SU-DHL-6 (cell line): ENCODE measurements at regions not wholly inside any gene's neighbourhood (a gene's known extent, or its start where the extent isn't known, plus 50 kb on each side); places are given as distances from the start of the nearest gene placed in this dataset.

Experiments used
- H2AFZ ChIP-seq: fragments of 200-600 bp; sonication (generic); 2 replicates; pipeline ENCODE4 v1.6.1; 2014; ENCODE audit warnings: low read depth, mild to moderate bottlenecking, moderate library complexity, mixed read lengths, antibody characterized with exemption, low read length; ENCODE audit not compliant: severe bottlenecking
- H3F3A ChIP-seq: fragments of 200-600 bp; shearing (Covaris generic); 2 replicates; pipeline ENCODE4 v1.6.0; 2016; ENCODE audit warnings: antibody characterized with exemption, mild to moderate bottlenecking; ENCODE audit not compliant: insufficient read depth
- H3K27ac ChIP-seq: fragments of 200-600 bp; sonication (generic); 2 replicates; pipeline ENCODE4 v1.5.1; 2016; ENCODE audit warnings: low read depth, mild to moderate bottlenecking, low read length, moderate library complexity, mixed read lengths
- H3K27me3 ChIP-seq: fragments of 200-600 bp; sonication (generic), shearing (Covaris generic); 2 replicates; pipeline ENCODE4 v1.6.0; 2014; ENCODE audit warnings: mild to moderate bottlenecking, low read length
- H3K36me3 ChIP-seq: fragments of 200-600 bp; sonication (generic); 2 replicates; pipeline ENCODE4 v1.6.1; 2014; ENCODE audit warnings: mild to moderate bottlenecking, low read length, mixed read lengths
- H3K4me2 ChIP-seq: fragments of 300-600, 200-600 bp; shearing (Covaris generic), sonication (generic); 2 replicates; pipeline ENCODE4 v1.6.0; 2014; ENCODE audit warnings: low read length, low read depth, mild to moderate bottlenecking; ENCODE audit not compliant: poor library complexity, severe bottlenecking
- H3K4me3 ChIP-seq: fragments of 200-600 bp; sonication (generic); 2 replicates; pipeline ENCODE4 v1.5.1; 2014; ENCODE audit warnings: antibody characterized with exemption, low read length, mild to moderate bottlenecking, mixed read lengths; ENCODE audit not compliant: insufficient read depth, poor library complexity, severe bottlenecking
- H3K79me2 ChIP-seq: fragments of 200-600 bp; sonication (generic); 2 replicates; pipeline ENCODE4 v1.6.1; 2014; ENCODE audit warnings: mild to moderate bottlenecking, low read length, moderate library complexity; ENCODE audit not compliant: insufficient read depth
- H3K9ac ChIP-seq: fragments of 200-600 bp; sonication (generic); 2 replicates; pipeline ENCODE4 v1.7.0; 2014; ENCODE audit warnings: mild to moderate bottlenecking, low read length
- H3K9me2 ChIP-seq: fragments of 200-600 bp; sonication (generic); replicated peaks from 2 replicates; pipeline ENCODE4 v1.6.1; 2014; ENCODE audit warnings: low read length; ENCODE audit not compliant: insufficient read depth
- H3K9me3 ChIP-seq: fragments of 200-600 bp; sonication (generic); 2 replicates; pipeline ENCODE4 v1.6.1; 2014; ENCODE audit warnings: low read length, mixed read lengths; ENCODE audit not compliant: insufficient read depth
- H4K20me1 ChIP-seq: fragments of 200-600 bp; sonication (generic); 2 replicates; pipeline ENCODE4 v1.6.1; 2014; ENCODE audit warnings: low read depth, mild to moderate bottlenecking, antibody characterized with exemption, low read length, moderate library complexity, mixed read lengths
- EZH2phosphoT487 ChIP-seq: fragments of 200-600 bp; sonication (generic), shearing (Covaris generic); conservative IDR thresholded peaks from 2 replicates; pipeline ENCODE4 v1.6.1; 2018; ENCODE audit warnings: mild to moderate bottlenecking, antibody characterized with exemption, low read length, moderate library complexity, mixed read lengths
- TF ChIP-seq, protein P1 (sequence below): fragments of 200-600 bp; sonication (generic); IDR thresholded peaks from one replicate; pipeline ENCODE4 v1.5.1; 2017; ENCODE audit warnings: antibody characterized with exemption, mild to moderate bottlenecking, low read length, moderate library complexity; ENCODE audit not compliant: insufficient read depth, poor library complexity, severe bottlenecking

DNA sequence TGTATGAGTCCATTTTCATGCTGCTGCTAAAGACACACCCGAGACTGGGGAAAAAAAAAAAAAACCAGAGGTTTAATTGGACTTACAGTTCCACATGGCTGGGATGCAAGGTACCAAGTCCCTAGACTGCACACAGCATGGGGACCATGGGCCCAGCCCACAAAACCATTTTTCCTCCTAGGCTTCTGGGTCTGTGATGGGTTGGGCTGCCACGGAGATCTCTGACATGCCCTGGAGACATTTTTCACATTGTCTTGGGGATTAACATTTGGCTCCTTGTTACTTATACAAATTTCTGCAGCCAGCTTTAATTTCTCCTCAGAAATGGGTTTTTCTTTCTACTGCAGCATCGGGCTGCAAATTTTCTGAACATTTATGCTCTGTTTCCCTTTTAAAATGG lies 340.3 kb upstream of the NUDT12 start:
- Histone ChIP-seq H3K9ac (no peak overlapping the region), H3K36me3 (no peaks in the 10 kb centered on the region), H3K9me2 (no peaks in the 10 kb centered on the region), H2AFZ (no peak overlapping the region), H4K20me1 (no peaks in the 10 kb centered on the region), H3K4me2 (no peak overlapping the region), H3K9me3 (no peaks in the 10 kb centered on the region), H3K79me2 (no peaks in the 10 kb centered on the region), H3F3A (no peaks in the 10 kb centered on the region), H3K4me3 (no peak overlapping the region), H3K27ac (no peak overlapping the region), H3K27me3 (no peaks in the 10 kb centered on the region)
- TF ChIP-seq, protein P1, sequence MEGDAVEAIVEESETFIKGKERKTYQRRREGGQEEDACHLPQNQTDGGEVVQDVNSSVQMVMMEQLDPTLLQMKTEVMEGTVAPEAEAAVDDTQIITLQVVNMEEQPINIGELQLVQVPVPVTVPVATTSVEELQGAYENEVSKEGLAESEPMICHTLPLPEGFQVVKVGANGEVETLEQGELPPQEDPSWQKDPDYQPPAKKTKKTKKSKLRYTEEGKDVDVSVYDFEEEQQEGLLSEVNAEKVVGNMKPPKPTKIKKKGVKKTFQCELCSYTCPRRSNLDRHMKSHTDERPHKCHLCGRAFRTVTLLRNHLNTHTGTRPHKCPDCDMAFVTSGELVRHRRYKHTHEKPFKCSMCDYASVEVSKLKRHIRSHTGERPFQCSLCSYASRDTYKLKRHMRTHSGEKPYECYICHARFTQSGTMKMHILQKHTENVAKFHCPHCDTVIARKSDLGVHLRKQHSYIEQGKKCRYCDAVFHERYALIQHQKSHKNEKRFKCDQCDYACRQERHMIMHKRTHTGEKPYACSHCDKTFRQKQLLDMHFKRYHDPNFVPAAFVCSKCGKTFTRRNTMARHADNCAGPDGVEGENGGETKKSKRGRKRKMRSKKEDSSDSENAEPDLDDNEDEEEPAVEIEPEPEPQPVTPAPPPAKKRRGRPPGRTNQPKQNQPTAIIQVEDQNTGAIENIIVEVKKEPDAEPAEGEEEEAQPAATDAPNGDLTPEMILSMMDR, result no peak
- TF ChIP-seq EZH2phosphoT487, result no peak

DNA sequence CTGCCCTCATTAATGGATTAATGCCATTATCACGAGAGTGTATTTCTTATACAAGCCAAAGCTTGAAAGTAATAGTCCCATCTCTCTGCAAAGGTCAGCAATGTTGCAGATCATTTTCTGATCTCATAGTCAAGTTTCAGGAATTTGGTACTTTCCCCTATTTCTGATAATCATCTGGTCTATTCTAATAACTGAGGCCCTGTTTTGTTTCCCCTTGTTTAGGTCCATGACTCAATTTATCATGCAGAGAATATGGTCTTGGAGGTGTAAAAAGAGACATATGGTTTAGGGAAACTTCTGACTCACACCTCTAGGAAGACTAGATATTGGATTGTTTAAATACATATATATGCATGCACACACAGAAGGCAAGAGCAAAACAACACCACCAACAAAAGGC lies 339.3 kb upstream of the NUDT12 start:
- TF ChIP-seq, protein P1, result no peak
- TF ChIP-seq EZH2phosphoT487, result no peak
- Histone ChIP-seq H3K79me2 (no peaks in the 10 kb centered on the region), H4K20me1 (no peaks in the 10 kb centered on the region), H3K27ac (no peak overlapping the region), H3K4me2 (no peak overlapping the region), H3F3A (no peaks in the 10 kb centered on the region), H3K9ac (no peak overlapping the region), H3K27me3 (no peaks in the 10 kb centered on the region), H3K9me3 (no peaks in the 10 kb centered on the region), H3K36me3 (no peaks in the 10 kb centered on the region), H3K4me3 (no peak overlapping the region), H2AFZ (no peak overlapping the region), H3K9me2 (no peaks in the 10 kb centered on the region; the same call in 1 of the 2 replicates)

DNA sequence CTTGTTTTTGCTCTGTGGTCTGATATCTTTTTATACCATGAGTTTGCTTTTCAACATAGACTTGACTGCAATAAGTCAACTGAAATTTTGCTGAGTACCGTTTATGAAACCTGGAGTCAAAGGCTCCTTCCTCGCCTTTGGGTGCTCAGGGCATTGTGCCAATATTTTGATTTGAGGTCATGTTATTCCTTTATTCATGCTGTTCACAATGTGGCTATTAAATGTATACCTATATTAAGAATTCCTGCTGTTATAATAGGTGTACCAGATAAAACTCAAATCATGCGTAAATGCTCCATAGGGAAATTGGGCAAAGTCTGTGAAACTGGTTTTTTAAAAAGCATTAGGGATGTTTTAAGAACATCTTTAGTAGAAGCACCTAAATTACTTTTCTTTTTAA lies 334.0 kb upstream of the NUDT12 start:
- Histone ChIP-seq H3K9me3 (no peaks in the 10 kb centered on the region), H3K9me2 (no peaks in the 10 kb centered on the region; the same call in 1 of the 2 replicates), H3K36me3 (no peaks in the 10 kb centered on the region), H3K79me2 (no peaks in the 10 kb centered on the region), H3K9ac (no peak overlapping the region), H4K20me1 (no peaks in the 10 kb centered on the region), H3K4me3 (no peak overlapping the region), H3K4me2 (no peak overlapping the region), H3K27me3 (no peaks in the 10 kb centered on the region; the same call in 1 of the 2 replicates), H2AFZ (no peak overlapping the region), H3K27ac (no peak overlapping the region), H3F3A (no peaks in the 10 kb centered on the region)
- TF ChIP-seq, protein P1, result no peak
- TF ChIP-seq EZH2phosphoT487, result no peak
